HG03565 (cell line): ENCODE measurements at regions not wholly inside any gene's neighbourhood (a gene's known extent, or its start where the extent isn't known, plus 50 kb on each side); places are given as distances from the start of the nearest gene placed in this dataset.
"Not testable (repeated sequence)": the region's sequence is repeated elsewhere in the genome, so short reads cannot be mapped to it uniquely, and the experiment has no call there.

Experiments
- ATAC-seq: cut with Tn5 transposase; IDR thresholded peaks from one replicate; pipeline ENCODE4 v1.9.1; 2021; ENCODE audit warnings: mild to moderate bottlenecking, moderate library complexity; ENCODE audit not compliant: unreplicated experiment

DNA sequence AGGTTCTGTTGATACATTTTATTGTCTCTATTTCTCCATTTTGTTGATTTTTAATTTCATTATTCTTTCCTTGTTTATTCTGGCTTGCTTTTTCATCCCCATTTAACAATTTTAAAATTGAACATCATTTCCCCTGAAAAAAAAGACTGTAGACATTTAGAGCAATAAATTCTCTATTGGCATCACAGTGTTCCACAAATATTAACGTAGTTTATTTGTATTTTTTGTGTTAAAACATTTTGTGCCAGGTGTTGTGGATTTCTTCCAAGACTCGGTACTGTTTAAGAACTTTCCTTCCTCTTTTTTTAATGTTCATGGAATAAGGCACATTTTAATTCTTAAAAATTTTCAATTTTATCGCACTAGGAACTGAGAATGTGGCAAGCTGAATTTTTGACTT, 156.1 kb upstream of the NPY start:
- no peak for ATAC-seq

DNA sequence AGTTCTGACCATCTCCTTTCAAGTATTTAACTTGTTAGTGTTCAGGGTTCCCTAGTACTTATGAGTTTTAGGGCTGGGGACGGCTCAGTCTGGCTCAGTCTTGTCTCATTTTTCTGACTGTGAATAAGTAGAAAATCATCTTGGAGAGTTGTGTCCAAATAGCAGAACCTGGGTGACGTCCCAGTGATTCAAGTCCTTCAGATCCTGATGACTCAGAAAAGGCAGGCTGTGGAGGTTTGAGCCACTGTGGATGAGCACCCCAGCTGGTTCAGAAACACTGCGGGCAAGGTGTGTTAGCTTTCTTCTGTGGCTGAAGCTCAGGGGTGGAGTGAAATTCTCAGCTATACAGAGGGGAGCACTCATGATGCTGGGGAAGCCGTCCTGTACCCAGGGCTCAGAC, 154.4 kb upstream of the NPY start:
- no peak for ATAC-seq

DNA sequence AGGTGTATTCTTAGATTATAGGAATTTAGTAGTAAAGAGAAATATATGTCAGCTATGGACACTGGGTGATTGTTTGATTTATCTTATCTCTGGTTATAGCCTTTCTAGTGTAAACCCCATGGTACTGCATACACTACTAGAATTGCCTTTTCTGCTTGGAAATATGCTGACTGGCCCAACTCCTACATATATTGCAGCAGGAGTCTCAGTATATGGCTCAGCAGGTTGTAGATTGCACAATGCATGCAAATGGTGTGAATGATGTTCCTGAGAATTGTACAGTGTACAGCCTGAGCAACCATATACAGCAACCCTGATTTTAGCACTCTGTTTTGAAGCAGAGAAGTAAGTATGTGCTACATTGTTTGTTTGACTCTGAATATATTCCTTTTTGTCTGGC, 153.4 kb upstream of the NPY start:
- no peak for ATAC-seq

DNA sequence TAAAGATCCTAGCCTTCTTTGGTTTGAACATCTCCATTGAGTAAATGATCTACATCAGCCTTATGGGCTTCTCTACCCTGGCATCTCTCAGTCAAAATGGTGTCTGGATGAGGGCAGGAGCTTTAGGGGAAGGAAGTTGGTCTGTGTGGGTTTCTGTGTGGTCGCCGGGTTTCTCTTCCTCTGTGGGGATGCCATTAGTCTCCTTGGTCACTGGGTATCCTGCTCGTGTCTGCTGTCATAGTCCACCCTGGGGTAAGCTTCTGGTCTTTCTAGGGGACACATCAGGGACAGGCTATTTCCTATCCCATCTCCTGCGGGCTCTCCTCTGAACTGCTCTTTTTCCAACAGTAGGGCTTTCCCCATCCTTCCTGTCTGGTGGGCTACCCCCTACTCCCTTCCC, 150.3 kb upstream of the NPY start:
- no peak for ATAC-seq

DNA sequence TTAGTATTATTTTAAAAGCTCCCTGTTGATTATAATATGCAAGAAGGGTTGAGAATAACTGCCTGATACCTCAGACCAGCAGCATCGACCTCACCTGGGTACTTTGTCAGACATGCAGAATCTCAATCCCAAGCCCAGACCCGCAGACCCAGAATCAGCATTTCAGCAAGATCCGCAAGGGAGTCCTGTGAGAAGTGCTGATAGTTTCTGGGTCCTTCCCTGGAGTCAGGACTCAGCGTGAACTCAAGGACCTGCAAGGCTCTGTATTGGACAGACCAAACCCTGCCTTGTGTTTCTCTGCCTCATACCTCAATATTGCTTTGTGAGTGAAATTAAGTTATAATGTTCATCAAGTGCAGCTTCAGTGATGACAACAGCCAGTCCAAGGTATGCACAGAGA, 149.5 kb upstream of the NPY start:
- ATAC-seq = no peak

DNA sequence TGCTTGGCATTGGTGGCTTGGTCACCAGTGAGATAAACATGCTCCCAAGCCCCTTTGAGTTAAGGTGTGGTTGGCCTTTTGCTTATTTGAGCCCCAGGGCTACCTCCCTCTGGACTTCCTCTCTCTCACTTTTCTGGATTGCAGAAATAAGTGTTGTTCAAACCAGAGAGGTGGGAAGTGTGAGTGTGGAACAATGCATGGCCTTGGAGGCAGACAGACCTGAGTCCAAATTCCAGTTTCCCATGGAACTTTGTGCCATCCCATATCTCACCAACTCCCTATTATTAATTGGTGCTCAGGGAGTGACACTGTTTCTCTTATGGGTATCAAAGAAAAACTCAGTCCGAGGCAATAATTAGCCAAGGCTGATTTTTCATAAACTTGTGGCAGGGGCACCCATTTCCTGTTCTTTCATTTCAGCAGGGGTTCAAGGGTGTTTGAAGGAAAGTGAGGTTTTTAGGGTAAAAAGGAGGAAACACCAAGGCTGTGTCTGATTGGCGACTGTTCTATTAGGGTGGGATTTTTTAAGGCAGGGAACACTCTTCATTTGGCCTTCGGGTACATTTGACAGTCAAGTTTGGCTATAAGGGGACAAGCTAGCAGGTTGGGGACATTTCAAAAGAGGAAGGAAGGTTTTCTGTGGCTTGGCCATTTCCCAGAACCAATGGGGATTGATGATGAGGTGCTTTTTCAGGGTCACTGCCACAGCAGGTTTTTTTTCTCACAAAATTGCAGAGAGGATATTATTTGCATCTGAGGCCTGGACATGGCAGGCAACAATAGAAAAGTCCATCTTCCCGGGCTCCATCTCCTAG, 148.8 kb upstream of the NPY start:
- peak; percentile 72 for ATAC-seq

DNA sequence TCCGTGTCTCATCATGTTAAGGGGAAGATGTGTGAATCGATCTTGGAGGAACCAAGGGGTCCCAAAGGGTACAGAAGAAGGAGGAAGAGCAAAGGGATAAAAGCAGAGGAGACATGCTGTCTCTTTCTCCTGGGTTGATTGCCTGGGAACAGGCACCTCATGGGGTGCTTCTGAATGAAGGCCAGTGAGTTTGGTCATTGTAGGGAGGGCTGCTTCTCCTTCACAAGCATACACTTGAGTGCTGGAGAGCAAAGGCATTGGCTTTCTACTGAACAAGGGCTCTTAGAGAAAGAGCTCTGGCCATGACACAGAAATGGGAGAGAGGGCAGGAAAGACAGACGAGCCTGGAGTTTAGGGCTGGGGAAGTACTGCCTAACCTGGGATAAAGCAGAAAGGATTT, 146.7 kb upstream of the NPY start:
- no peak for ATAC-seq

DNA sequence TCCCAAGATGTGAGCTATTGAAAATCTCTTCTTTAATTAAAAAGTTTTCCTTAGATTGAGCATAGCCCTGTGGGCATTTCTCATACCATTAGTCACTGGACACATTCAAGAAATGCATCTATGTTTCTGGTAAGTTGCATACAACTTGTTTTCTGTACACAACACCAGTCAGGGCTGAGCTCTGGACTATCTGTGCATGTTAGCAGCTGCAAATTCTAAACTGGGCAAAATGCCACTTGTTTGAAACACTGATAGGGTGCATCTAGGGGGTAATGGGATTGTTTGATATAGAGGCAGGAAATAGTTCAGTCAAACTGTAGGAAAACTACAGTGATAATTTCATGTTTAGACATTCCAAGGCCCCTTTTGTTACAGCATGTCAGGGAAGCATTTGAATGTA, 145.6 kb upstream of the NPY start:
- ATAC-seq = no peak

DNA sequence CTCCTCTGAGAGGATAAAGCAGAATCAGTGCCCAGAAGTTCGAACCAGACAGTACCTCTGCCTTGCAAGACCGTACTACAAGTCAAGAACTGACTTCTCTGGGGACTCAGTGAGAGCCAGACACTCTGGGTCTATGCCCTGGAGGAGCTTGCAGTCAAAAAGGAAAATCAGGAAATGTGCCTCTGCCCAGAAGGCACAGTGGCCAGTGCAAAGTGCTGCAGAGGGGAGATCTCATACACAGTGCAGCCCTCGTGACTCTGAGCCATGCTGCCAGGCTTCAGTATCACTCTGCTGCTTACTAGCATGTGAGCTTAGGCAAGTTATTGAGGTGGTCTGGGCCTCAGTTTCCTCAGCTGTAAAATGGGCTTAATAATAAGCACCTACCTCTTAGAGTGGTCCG, 144.0 kb upstream of the NPY start:
- ATAC-seq = no peak

DNA sequence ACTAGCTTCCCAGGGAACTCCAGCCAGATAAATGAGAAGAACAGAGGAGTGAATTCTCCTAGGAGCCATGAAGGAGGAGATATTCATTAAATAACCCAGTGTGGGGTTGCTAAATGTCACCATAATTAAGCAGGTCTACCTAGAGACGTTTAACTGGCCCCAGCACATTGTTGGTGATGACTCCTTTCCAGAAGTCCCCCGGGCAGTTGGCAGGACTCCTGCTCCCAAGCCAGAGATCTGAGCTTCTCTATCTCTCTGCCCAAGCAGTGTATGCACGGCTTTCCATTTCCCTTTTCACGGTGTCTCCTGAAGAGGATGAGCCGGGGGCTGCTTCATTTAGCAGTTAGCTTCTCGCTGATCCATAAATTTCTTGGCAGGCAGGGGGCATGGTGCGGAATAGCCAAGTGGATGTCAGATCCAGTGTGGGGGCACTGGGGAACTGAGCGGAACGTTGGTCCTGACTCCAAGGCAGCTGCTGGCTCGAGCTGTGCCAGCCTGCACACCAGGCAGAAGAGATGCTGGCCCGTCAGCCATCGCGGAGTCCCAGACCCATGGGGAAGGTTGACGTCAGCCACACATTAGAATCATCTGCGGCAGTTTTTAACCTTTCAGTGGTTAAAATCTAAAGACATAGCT, 142.0 kb upstream of the NPY start:
- no peak for ATAC-seq

DNA sequence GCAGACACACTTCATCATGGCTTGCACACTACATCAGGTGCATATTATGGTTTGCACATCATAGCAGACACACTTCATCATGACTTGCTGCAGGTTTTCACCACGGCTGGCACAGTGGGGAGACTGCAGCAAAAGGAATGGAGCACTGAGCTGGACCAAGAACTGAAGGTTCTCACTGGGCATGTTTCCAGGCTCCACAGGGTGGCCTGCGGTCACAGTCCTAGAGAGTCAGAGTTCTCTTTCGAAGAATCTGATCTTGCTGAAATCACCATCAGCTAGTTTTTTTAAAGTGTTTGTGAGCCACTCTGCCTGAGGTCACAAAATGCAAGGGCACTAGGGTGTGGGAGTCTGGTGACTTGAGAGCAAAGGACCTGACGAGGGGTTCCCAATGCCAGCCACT, 140.4 kb upstream of the NPY start:
- no peak for ATAC-seq

DNA sequence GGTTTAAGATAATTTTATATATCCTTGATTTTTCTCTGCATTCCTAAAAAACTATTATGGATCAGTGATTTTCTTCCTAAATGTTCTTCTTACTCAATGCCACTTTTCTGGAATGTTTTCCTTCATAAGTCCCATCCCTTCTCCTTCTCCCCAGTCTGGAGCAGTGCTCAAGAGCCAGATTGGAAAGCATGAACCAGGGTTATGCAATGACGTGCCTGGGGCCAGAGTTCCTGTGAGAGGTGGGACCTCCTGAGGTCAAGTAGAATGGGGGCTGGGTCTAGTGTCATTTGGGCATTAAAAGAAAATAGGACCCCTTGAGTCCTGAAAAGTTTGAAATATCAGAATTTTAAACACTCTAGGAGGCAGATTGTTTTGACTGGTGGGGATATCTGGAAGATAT, 132.0 kb upstream of the NPY start:
- no peak for ATAC-seq

DNA sequence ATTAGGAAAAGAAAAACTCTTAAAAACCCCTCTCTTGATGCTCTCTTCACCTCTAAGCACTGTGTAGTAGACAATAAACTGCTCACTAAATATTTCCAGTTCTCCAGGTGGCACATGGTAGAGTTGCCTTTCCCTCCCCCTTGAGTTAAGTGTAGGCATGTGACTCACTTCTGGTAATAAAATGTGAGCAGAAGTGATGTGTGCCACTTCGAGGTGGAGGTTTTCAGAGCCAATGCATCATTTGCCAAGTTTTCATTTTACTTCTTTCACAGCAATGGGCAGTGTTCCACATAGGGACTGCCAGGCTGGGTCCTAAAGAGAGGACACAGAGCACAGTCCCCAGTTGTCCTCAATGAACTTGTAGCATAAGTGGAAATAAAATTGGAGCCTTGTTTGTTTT, 131.6 kb upstream of the NPY start:
- ATAC-seq = no peak

DNA sequence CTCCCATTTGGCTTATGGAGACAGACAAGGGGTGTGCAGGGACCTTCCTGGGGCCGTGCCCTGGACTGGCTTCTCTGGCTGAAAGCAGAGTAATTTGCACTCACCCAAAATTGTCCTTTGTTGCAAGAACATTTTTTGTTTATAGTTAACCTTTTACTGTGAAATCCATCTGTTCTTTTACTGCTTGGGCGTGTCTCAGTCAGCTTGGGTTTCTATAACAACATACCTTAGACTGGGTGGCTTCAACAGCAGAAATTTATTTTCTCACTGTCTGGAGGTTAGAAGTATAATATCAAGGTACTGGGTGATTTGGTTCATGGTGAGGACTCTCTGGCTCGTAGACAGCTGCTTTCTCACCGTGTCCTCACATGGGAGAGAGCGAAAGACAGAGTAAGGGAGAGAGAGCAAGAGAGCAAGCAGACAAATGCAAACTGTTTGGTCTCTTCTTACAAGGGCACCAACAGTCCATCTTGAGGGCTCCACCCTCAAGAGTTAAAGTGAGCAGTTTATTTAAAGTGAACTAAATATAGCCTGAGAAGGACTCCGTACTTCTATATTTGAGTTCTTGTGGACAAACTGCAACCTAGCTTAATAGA, 131.0 kb upstream of the NPY start:
- no peak for ATAC-seq

DNA sequence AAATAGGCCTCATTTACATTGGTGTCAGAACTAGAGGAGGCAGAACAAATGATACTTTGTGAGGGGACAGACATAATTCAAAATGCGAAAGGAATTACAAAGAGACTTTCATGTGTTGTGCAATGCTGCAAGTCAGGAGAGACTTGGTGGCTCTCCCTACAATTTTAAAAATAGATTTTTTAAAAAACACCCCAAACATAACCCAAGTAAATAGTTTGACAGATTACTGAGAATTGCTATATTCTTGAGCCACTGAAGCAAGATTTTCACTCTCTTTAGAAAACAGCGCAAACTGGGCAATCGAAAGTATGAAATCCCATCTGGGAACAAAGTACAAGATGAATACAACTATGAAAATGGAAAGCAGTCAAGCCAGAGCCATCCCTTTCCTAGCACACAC, 126.3 kb upstream of the NPY start:
- ATAC-seq = no peak

DNA sequence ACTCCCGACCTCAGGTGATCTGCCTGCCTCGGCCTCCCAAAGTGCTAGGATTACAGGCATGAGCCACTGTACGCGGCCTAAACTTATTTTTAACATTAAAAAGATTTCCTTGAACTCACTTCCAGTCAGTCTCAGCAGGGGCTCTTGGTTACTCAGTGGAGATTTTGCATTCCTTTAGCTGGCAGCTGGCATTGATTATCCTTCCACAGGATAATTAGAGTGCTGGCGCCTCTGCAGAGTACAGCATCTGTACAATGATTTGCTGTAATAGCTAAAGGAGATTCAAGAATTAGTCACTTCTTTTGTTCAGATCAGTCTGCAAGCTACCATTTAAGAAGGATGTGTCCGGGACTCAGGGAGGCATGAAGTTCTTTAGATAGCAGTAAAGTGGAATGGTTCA, 125.0 kb upstream of the NPY start:
- no peak for ATAC-seq

DNA sequence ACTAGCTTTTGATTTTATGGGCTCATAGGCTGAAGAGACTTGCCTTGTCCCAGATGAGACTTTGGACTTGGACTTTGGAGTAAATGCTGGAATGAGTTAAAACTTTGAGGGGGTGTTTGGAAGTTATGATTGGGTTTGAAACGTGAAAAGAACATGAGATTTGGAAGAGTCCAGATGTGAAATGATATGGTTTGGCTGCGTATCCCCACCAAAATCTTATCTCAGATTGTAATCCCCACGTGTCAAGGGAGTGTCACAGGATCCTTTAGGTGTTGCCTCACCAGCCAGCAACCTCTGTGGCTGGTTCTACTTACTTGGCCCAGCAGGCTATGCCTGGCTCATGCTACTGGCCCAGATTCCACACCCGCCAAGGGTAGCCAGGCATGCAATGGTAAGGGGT, 119.6 kb upstream of the NPY start:
- ATAC-seq = no peak

DNA sequence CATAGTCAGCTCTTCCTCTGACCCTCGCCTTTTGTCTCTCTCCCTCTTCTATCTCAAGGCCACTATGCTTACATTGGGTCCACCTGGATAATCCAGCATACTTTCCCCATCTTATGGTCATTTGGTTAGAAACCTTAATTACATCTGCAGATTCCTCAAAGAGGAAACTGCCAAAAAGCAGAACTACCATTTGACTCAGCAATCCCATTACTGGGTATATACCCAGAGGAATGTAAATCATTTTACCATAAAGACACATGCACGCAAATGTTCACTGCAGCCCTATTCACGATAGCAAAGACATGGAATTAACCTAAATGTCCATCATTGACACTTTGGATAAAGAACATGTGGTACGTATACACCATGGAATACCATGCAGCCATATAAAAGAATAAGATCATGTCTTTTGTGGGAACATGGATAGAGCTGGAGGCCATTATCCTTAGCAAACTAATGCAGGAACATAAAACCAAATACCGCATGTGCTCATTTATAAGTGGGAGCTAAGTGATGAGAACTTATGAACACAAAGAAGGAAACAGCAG, 114.8 kb upstream of the NPY start:
- no peak for ATAC-seq

DNA sequence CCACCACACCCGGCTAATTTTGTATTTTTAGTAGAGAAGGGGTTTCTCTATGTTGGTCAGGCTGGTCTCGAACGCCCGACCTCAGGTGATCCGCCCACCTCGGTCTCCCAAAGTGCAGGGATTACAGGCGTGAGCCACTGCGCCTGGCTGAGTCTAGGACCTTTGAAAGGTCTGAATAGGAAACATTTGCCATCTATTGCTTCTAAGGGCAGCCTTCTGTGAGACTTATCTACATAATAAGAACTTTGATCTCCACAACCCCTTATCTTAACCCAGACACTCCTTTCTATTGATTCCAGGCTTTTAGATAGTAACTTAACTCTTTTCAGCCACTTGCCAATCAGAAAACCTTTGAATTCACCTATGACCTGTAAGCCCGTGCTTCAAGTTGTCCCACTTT, 112.0 kb upstream of the NPY start:
- ATAC-seq = not testable (repeated sequence)

DNA sequence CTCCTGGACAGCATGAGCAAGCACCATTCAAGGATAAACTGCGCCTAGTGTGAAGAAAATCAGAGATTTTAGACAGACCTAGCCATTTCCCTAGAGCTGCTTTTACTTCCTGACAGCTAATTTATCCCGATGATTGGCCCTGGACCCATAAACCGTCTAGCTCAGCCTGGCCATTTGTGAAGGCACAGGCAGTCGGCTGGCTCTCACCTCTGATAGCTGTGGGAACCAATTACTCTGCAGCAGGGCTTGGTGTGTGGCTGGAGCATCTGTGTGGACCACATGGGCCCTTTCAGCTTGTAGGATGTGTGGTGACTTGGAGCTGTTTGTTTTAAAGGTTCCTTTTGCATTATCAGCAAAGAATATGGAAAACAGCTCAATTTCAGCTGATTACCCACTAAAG, 111.1 kb upstream of the NPY start:
- no peak for ATAC-seq

DNA sequence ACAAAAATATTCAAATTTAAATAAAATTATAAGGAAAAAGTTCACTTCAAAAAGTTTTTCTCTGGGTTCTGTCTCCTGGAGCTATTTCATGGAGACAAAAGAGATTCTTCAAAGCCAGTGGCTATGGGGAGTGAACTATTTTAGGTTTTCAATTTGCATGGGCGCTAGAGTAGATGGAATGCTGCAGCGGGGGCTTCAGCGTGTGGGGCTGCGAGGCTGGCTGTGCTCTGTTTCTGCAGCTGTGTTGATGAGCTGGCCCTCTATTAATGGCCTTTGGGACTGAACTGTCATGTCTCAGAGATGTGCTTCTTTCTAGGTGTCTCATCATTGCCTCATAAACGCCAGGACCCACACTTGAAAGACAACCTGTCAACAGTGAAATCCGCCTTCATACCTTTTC, 108.4 kb upstream of the NPY start:
- ATAC-seq = no peak
